ENCODE measurements at regions not wholly inside any gene's neighbourhood (a gene's known extent, or its start where the extent isn't known, plus 50 kb on each side); places are given as distances from the start of the nearest gene placed in this dataset.
"Not testable (repeated sequence)": the region's sequence is repeated elsewhere in the genome, so short reads cannot be mapped to it uniquely, and the experiment has no call there.

GRCh38 chr1:201730611-201731010, 98.3 kb upstream of the IPO9 start:
- TF ChIP-seq POLR2A (IDR thresholded peaks at IDR 0.05) = no peak
- no peak for TF ChIP-seq CTCF (IDR thresholded peaks at IDR 0.05)
- intact Hi-C loops (cut with DNase I) = no loop called here
- 67 to 97% methylated on average over 2 of the region's 2 CpGs for WGBS, 2 donors
- no peaks in the 10 kb centered on the region for H3K36me3 ChIP-seq
- H3K4me1 ChIP-seq = peaks cover 9 to 20% of the 10 kb centered on the region in 2 donors
- H3K27ac ChIP-seq = no peak overlapping the region
- DNase-seq = no peak
- no peaks in the 10 kb centered on the region for H3K27me3 ChIP-seq
- no peak overlapping the region for H3K4me3 ChIP-seq (replicated peaks in 1 of 3)
- no peaks in the 10 kb centered on the region for H3K9me3 ChIP-seq

- Histone ChIP-seq H3K4me3 (replicated peaks in 1 of 3) (no peak overlapping the region), H3K27me3 (no peaks in the 10 kb centered on the region), H3K9me3 (no peaks in the 10 kb centered on the region), H3K27ac (no peak overlapping the region), H3K36me3 (no peaks in the 10 kb centered on the region), H3K4me1 (peaks cover 9 to 25% of the 10 kb centered on the region in 2 donors)
- intact Hi-C loops (cut with DNase I) = no loop called here
- WGBS, 2 donors = 81 to 83% methylated on average over 11 of the region's 11 CpGs
- no peak for TF ChIP-seq CTCF (IDR thresholded peaks at IDR 0.05)
- DNase-seq = no peak
Observed at GRCh38 chr1:201731142-201731541, 97.8 kb upstream of the IPO9 start.

- H3K4me3 ChIP-seq (replicated peaks in 1 of 3) = no peak overlapping the region
- intact Hi-C loops (cut with DNase I) = no loop called here
- no peak overlapping the region for H3K27ac ChIP-seq
- H3K4me1 ChIP-seq = peaks cover 9 to 29% of the 10 kb centered on the region in 2 donors
- H3K9me3 ChIP-seq = no peaks in the 10 kb centered on the region
- no peaks in the 10 kb centered on the region for H3K27me3 ChIP-seq
- TF ChIP-seq CTCF (IDR thresholded peaks at IDR 0.05) = no peak
- TF ChIP-seq POLR2A (IDR thresholded peaks at IDR 0.05) = no peak
- 57 to 86% methylated on average over 1 of the region's 1 CpG for WGBS, 2 donors
- DNase-seq = no peak
- H3K36me3 ChIP-seq = no peaks in the 10 kb centered on the region
Observed at GRCh38 chr1:201731592-201731991, 97.4 kb upstream of the IPO9 start.

- TF ChIP-seq CTCF (IDR thresholded peaks at IDR 0.05) (no peak), POLR2A (IDR thresholded peaks at IDR 0.05) (no peak)
- 92 to 93% methylated on average over 2 of the region's 2 CpGs for WGBS, 2 donors
- H3K27me3 ChIP-seq = no peaks in the 10 kb centered on the region
- no peaks in the 10 kb centered on the region for H3K36me3 ChIP-seq
- intact Hi-C loops (cut with DNase I) = no loop called here
- no peaks in the 10 kb centered on the region for H3K9me3 ChIP-seq
- H3K4me1 ChIP-seq = peaks cover 2 to 31% of the 10 kb centered on the region in 2 donors
- H3K27ac ChIP-seq = no peak overlapping the region
- no peak overlapping the region for H3K4me3 ChIP-seq (replicated peaks in 1 of 3)
- no peak for DNase-seq
Observed at GRCh38 chr1:201732351-201732750, 96.6 kb upstream of the IPO9 start.

GRCh38 chr1:201734221-201734620, 94.7 kb upstream of the IPO9 start:
- H3K27me3 ChIP-seq; DNase-seq; H3K4me3 ChIP-seq (replicated peaks in 1 of 3); H3K27ac ChIP-seq; H3K36me3 ChIP-seq; intact Hi-C loops (cut with DNase I); H3K9me3 ChIP-seq: not testable (repeated sequence)
- WGBS, 2 donors = 81 to 86% methylated on average over 4 of the region's 4 CpGs
- H3K4me1 ChIP-seq = peaks cover 2 to 45% of the 10 kb centered on the region in 2 donors

- Histone ChIP-seq H3K27me3 (no peaks in the 10 kb centered on the region), H3K4me1 (peaks cover 5 to 46% of the 10 kb centered on the region in 2 donors), H3K9me3 (no peaks in the 10 kb centered on the region), H3K36me3 (no peaks in the 10 kb centered on the region), H3K4me3 (replicated peaks in 1 of 3) (no peak overlapping the region), H3K27ac (no peak overlapping the region)
- TF ChIP-seq POLR2A (IDR thresholded peaks at IDR 0.05) = no peak
- no peak for TF ChIP-seq CTCF (IDR thresholded peaks at IDR 0.05)
- 52 to 63% methylated on average over 2 of the region's 2 CpGs for WGBS, 2 donors
- intact Hi-C loops (cut with DNase I) = no loop called here
- no peak for DNase-seq
Observed at GRCh38 chr1:201734786-201735185, 94.2 kb upstream of the IPO9 start.

All from thyroid gland (tissue), 4 donors.